ENCODE measurements at regions not wholly inside any gene's neighbourhood (a gene's known extent, or its start where the extent isn't known, plus 50 kb on each side); places are given as distances from the start of the nearest gene placed in this dataset.

GRCh38 chr15:29569533-29570092 lies 252.7 kb downstream of the TJP1 start:
- H3K36me3 ChIP-seq = no peaks in the 10 kb centered on the region
- DNase-seq = no peak
- peaks cover 0 to 24% (median 16%) of the 10 kb centered on the region in 4 donors for H3K4me1 ChIP-seq
- no peak overlapping the region for H3K27ac ChIP-seq
- peak overlapping the region; percentile 42 to 61 for H3K4me3 ChIP-seq
- intact Hi-C loops (cut with DNase I; ENCODE audit: low total_unique reads) = no loop called here
- no peak for TF ChIP-seq CTCF (IDR thresholded peaks at IDR 0.05)
- no peaks in the 10 kb centered on the region for H3K9me3 ChIP-seq
- peaks cover 0 to 42% of the 10 kb centered on the region in 2 donors for H3K27me3 ChIP-seq

DNA sequence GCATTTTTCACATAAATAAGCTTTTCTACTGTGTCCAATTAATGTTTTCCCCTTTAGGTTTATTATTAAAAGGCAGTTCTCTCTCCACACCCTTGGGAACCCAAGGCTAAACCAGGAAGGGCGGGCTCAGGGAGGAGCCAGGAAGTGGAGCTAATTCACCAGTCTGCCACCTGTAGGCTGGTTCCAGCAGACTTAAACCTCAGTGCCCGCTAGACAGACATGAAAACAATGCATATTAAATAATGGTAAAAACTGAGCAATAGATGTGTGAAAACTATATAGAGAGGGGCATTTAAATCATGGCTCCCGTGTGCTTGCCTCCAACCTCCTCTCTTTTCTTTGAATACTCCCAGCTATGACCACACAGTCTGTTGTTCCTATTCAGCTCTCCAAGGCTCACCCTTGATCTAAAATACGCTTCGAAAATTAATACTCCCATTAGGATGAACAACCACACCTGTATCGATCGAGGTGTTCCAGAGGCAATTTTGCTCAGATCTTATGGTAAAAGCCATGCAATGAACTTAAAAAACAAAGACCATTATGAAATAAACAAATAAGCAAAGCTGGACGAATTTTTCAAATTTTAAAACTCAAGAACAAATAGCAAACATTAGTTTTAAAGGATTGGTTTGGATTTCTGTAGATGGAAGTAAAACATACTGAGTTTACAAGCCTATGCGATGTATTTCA lies 253.3 kb downstream of the TJP1 start:
- peaks cover 0 to 24% (median 16%) of the 10 kb centered on the region in 4 donors for H3K4me1 ChIP-seq
- no peak overlapping the region for H3K27ac ChIP-seq
- no peaks in the 10 kb centered on the region for H3K9me3 ChIP-seq
- intact Hi-C loops (cut with DNase I; ENCODE audit: low total_unique reads) = no loop called here
- peaks cover 0 to 46% of the 10 kb centered on the region in 2 donors for H3K27me3 ChIP-seq
- no peaks in the 10 kb centered on the region for H3K36me3 ChIP-seq
- no peak for TF ChIP-seq CTCF (IDR thresholded peaks at IDR 0.05)
- DNase-seq = no peak
- H3K4me3 ChIP-seq = no peak overlapping the region

GRCh38 chr15:29567336-29567735 lies 254.9 kb downstream of the TJP1 start:
- DNase-seq = no peak
- TF ChIP-seq CTCF (IDR thresholded peaks at IDR 0.05) = no peak
- H3K27ac ChIP-seq = no peak overlapping the region
- intact Hi-C loops (cut with DNase I; ENCODE audit: low total_unique reads) = no loop called here
- peaks cover 0 to 41% of the 10 kb centered on the region in 2 donors for H3K27me3 ChIP-seq
- H3K4me1 ChIP-seq = peaks cover 0 to 24% (median 16%) of the 10 kb centered on the region in 4 donors
- no peaks in the 10 kb centered on the region for H3K36me3 ChIP-seq
- H3K9me3 ChIP-seq = no peaks in the 10 kb centered on the region
- H3K4me3 ChIP-seq = no peak overlapping the region

- peaks cover 0 to 24% (median 16%) of the 10 kb centered on the region in 4 donors for H3K4me1 ChIP-seq
Measured at GRCh38 chr15:29566914-29567313, 255.4 kb downstream of the TJP1 start.

GRCh38 chr15:29563112-29563511 lies 259.2 kb downstream of the TJP1 start:
- no peak for DNase-seq
- no peaks in the 10 kb centered on the region for H3K4me1 ChIP-seq
- no peaks in the 10 kb centered on the region for H3K9me3 ChIP-seq
- peaks cover 0 to 35% of the 10 kb centered on the region in 2 donors for H3K27me3 ChIP-seq
- H3K4me3 ChIP-seq = no peak overlapping the region
- H3K36me3 ChIP-seq = no peaks in the 10 kb centered on the region
- H3K27ac ChIP-seq = no peak overlapping the region
- intact Hi-C loops (cut with DNase I; ENCODE audit: low total_unique reads) = no loop called here
- no peak for TF ChIP-seq CTCF (IDR thresholded peaks at IDR 0.05)

More at GRCh38 chr15:29566914-29567313, 255.4 kb downstream of the TJP1 start:
- Histone ChIP-seq H3K36me3 (no peaks in the 10 kb centered on the region), H3K4me3 (no peak overlapping the region), H3K27ac (no peak overlapping the region), H3K27me3 (peaks cover 0 to 41% of the 10 kb centered on the region in 2 donors), H3K9me3 (no peaks in the 10 kb centered on the region)
- DNase-seq = no peak
- intact Hi-C loops (cut with DNase I; ENCODE audit: low total_unique reads) = no loop called here
- no peak for TF ChIP-seq CTCF (IDR thresholded peaks at IDR 0.05)
